UCSD-AML1 (cell line): ENCODE measurements at regions not wholly inside any gene's neighbourhood (a gene's known extent, or its start where the extent isn't known, plus 50 kb on each side); places are given as distances from the start of the nearest gene placed in this dataset.
"Not testable (repeated sequence)": the region's sequence is repeated elsewhere in the genome, so short reads cannot be mapped to it uniquely, and the experiment has no call there.

Experiments used
- DNase-seq: peaks from one replicate; lab custom pipeline; 2025; ENCODE audit not compliant: unreplicated experiment; lab: John Stamatoyannopoulos, UW

DNA sequence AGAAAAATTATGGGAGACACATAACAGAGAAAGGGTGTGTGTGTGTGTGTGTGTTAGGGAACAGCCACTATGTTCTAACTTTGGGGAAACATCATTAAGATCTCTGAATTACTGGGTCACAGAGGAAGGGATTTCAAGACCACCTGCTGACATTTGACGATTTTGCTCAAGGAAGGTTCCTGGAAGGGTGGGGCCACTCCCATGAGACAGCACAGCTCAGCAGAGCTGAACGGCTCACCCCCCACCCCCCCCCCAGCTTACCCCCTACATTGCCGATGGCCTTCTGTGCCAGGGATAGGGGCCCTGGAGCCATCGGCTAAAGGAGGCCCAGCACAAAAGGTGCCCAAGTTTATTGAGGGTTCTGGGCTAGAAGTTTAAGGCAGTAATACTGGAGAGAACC lies 122.4 kb downstream of the NPIPB11 start:
- not testable (repeated sequence) for DNase-seq

DNA sequence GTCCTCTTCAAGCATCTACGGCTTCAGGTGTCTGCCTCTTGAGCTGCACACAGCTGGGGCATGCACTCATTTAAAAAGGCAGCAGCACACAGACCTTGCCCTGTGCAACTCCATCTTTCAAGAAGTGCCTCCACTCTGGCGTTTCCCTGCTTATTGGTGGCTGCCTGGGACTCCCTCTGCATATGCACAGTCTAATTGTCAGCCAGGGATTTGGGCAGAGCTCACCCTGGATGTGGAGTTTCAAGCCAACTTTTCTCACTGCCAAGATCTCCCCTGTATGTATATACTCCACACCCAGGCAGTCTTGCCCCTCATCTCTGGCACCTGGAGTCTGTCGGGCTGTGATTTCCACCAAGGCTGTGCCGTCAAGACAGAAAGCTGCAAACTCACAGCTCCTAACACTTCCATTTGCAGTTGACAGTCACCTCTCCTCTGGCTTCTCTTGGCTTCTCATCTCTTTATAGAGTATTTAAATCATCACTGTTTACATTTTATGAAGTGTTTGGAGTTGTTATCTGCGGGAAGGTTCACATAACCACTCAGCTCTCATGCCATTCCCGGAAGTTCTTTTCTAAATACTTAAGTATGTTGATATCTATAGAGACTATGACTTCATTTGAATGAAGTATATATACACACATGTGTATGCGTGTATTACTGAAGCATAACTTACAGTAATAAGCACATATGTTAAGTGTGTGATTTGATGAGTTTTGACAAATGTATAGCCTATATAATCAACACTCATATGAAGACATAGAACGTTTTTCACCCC lies 128.2 kb downstream of the NPIPB11 start:
- not testable (repeated sequence) for DNase-seq

DNA sequence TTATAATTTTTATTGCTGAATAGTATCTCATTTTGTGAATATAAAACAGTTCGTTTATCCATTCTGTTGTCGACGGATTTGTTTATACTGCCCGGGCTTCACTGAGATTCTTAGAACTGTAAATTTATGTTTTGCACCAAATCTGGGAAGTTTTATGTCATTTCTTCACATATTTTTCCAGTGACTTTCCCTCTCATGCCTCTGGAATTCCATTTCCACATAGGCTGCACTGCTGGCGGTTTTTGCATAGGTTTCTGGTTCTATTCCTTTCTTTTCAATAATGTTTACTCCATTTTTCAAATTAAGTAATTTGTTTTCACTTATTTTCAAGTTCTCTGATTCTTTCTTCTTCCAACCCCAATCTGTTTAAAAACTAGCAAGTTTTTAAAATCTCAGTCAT lies 130.1 kb downstream of the NPIPB11 start:
- not testable (repeated sequence) for DNase-seq

DNA sequence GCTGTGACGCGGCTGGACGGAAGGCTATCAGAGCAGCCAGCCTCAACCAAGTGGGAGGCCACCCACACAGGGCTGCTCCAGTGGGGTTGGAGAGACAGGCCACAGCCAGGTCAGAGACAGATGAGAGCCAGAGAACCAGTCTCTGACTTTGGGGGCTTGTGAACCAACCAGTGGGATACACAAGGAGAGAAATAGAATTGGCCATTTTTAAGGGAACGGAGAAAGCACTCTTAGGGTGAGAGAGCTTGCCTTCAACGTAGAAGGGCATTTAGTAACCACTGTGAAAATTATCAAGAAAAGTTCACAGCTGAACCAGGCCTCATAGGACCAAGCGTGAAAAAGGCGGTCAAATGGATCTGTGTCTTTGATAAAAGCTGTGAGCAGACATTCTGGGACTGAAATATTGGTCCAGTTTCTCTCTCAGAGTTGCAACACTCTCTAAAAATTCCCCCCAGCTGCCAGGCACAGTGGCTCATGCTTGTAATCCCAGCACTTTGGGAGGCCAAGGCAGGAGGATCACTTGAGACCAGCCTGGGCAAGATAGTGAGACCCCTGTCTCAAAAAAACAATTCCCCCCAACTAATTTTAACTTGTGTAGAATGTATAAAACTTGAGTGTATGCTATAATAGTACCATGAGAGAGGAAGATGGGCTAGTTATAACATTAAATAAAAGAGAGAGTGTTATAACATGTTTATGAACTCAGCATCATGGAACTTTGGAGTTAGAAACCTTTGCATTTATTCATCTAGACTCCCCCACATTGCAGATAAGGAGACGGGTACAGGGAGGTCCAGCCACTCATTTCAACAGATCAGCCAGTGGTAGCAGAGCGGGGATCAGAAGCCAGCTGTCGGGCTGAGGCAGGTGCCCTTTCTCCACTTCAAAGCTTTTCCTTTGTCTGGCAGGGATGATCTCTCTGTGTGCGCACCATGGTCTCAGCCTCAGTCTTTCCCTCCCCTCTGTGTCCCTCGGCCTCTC lies 132.2 kb downstream of the NPIPB11 start:
- DNase-seq, result not testable (repeated sequence)

DNA sequence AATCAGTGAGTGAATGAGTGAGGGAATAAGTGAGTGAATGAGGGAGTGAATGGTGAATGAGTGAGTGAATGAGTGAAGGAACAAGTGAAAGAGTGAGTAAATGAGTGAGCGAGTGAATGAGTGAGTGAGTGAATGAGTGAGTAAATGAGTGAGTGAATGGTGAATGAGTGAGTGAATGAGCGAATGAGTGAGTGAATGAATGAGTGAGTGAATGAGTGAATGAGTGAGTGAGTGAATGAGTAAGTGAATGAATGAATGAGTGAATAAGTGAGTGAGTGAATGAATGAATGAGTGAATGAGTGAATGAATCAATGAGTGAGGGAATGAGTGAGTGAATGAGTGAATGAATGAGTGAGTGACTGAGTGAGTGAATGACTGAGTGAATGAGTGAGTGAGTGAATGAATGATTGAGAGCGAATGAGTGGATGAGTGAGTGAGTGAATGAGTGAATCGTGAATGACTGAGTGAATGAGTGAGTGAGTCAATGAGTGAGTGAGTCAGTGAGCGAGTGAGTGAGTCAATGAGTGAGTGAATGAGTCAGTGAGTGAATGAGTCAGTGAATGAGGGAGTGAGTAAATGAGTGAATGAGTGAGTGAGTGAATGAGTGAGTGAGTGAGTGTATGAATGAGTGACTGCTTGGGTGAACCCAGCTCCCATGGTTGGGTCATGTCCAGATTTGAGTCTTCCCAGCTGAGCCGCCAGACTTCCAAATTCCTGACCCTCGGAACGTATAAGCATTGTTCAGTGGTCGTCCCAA lies 133.0 kb downstream of the NPIPB11 start:
- not testable (repeated sequence) for DNase-seq

DNA sequence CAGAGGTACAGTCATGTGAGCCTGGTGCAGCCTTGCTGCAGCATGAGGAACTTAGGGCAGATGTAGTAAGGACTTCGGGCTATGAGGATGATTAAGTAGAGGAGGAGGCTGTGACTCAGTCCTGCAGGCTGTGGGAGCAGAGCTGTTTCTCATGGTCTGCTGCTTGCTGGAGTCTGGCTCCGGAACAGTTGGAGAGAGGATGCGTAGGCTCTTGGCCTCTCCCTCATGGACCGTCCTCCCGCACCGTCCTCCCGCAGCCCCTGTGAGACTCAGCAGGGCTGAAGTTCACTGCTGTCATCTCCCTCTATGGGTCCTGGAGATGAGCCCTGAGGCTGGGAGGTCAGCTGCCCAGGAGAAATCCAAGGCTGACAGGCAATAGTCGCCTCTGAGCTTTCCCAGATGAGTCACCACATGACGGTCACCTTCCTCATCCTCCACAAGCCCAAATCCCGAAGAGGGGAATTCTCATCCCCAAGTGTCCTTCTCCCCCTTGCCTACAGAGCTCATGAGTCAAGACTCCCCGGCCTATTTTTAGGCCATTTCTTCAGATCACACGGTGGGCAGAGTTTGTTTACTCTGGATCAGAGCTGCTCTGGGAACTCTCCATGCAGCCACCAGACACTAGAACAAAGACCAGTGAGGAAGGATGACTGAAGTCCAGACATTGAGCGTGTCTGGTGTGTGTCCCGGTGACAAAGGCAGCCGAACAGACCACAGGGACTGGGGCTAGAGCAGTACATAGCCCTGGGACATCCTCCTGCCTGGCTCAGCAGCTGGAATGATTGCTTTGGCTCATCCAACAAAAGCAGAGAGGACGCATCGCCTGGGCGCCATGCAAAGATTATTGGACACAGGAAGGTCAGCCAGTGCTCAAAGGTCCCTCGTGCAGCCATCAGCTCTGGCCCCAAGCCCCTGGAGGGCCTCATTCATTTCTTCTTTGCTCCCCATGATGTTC lies 134.5 kb downstream of the NPIPB11 start:
- DNase-seq, result not testable (repeated sequence)

DNA sequence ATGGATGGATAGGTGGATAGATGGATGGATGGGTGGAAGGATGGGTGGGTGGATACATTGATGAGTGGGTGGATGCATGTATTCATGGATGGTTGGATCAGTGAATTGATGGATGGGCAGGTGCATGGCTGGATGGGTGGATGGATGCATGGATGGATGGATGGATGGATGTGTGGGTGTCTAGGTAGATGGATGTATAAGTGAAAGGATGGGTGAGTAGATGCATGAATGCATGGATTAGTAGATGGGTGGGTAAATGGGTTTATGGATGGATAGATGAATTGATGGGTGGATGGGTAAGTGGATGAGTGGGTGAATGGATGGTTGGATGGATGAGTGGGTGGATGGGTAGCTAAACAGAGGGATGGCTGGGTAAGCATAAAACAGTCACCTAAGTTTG lies 135.6 kb downstream of the NPIPB11 start:
- DNase-seq, result not testable (repeated sequence)

DNA sequence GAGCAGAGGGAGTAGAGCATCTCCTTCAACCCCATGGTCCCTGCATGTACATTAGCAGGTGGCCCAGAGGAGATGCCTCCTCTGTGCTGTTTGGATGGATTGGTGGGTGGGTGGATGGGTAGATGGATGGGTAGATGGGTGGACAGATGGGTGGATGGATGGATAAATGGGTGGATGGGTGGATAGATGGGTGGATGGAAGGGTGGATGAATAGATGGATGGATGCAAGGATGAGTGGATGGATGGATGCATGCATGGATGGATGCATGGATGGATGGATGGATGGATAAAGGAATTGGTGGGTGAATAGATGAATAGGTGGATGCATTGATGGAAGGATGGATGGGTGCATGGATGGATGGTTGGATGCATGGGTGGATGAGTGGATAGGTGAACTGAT lies 136.5 kb downstream of the NPIPB11 start:
- not testable (repeated sequence) for DNase-seq

DNA sequence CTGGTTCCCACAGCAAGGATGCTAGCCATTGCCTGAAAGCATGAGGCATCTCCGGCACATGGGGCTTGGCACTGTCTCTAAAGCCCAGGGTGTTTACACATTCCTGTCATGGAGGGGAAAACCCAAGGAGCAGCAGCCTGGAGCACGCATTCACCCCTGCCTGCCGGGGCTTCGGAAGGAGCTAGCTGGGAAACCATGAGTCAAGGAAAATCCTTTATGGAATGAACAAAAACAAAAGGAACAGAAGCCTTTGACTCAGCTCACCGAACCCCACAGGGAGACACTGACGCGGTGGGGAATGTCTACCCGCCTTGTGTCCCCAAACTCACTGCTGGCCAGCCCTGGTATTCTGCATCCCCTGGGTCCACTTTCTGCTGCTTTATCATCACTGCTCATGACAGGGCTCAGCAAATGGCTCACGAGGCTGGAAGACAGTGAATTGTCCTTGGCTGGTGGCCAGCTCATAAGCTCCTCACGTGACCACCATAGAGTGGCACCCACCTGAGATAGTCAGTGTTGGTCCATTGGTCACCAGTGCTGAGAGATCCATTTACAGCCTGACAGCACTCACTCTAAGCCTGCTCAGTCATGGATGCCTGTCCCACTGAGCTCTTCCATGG lies 137.2 kb downstream of the NPIPB11 start:
- DNase-seq, result not testable (repeated sequence)

DNA sequence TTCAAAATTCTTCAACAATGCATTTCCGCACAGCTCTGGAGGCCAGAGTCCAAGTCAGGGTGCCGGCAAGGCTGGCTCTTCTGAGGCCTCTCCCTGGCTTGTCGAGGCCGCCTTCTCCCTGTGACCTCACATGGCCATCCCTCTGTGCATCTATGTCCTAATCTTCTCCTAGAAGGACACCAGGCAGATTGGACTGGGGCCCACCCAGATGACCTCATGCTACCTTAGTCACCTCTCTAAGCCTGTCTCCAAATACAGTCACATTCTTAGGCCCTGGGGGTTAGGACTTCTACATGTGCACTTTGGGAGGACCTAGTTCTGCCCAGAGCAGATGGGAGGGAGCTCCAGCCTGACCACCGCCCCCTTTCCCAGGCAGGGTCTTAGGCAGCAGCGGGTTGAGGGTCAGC lies 137.7 kb downstream of the NPIPB11 start:
- not testable (repeated sequence) for DNase-seq

DNA sequence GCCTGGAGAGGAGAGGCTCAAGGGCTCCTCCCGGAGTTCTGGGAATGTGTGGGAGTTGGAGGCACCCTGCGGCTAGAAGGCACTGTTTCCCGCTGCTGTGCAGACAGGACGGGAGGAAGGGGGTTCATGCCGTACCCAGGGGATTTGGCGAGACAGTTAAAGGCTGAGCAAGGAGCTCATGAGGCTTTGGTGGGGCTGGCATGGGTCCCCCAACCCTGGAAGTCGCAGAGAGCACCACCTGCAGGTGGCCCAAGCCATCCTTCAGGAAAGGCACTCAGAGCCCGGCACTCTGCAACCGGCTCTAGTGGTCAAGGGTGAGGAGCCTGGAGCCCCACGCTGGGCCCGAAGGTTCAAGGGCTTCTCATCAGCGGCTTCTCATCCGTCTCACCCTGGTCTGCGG lies 138.2 kb downstream of the NPIPB11 start:
- not testable (repeated sequence) for DNase-seq

DNA sequence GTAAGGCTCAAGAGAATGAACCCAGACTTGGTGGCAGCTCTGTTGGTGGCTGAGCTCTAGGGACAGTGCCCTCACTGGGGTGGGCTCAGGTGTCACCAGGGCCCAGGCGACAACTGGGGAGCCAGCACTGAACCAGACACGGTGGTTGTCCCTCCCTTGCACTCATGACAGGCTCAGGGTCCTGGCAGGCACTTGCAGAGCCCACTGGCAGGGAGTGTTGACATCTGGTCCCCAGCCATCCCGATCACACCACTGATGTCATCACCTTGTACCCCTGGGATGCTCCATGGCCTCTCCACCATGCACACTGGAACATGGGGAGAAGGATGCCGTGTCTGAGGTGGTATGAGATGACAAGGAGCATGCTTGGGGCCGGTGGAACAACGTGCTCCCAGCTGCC lies 138.6 kb downstream of the NPIPB11 start:
- DNase-seq, result not testable (repeated sequence)

DNA sequence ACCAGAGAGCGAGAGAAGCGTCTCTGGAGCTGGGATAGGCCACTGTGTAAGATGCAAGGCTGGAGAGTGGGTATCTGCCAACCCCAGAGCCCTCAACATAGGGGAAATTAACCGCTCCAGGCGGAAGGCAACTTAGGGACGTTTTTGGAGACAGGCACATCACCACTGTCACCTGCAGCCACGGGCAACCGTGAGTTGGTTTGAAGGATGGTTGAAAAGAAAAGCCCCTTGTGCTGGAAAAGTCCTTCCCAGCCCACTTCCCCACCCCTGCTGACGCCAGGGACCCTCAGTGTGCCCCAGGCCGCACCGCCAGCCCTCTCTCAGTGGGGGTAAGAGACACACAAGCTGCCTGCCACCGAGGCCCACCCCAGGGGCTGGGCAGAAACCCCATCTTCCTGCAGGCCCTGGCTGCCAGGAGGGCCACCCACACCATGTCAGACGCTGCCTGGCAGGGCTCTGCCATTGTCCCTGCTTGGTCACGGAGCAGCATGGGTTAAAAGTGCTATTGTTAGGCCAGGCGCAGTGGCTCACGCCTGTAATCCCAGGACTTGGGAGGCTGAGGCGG lies 139.4 kb downstream of the NPIPB11 start:
- DNase-seq, result not testable (repeated sequence)

DNA sequence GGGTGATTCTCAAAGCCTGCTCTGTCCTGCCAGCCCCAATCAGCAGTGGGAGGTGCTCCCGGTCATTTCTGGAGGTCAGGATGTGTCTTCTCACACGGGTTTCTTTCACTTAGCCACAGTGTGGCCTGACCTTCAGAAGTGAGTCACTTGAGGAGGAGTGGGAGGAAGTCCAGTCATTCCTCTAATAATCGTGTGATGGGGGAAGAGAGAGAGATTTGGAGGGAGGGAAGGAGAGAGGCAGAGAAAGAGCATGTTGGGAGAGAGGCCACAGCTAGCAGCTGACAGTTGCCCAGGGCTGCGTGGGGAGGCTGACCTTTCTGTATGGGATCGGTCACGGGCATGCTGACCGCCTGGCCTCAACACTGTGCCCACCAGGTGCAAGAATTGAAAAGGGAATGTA lies 139.9 kb downstream of the NPIPB11 start:
- not testable (repeated sequence) for DNase-seq

DNA sequence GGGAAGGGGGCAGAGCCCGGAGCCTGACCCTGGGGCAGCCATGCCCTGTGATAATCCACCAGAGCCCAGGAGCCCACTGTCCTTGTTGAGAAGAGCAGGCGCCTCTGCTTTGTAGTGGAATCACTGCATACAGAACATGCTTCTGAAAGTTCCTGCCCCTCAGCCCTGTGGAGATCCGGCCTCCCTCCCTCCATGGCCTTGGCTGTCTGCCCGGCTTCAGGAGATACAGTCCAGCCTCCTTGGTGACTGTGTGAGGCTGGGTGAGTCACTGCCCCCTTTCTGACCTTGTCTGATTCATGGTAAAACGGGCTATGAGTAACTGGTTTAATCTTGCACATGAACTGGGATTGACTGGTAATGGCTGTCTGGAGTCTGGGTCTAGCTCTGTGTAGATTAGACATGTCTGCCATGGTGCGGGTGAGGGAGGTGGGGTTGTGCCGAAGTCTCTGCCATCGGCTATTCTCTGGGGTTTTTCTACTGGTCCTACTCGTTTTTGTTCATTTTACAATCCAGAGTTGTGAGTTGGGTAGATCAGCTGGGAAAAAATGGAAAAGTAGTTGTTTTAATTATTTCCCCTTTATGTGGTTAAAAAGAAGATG lies 141.2 kb downstream of the NPIPB11 start:
- DNase-seq, result peak; percentile 79

DNA sequence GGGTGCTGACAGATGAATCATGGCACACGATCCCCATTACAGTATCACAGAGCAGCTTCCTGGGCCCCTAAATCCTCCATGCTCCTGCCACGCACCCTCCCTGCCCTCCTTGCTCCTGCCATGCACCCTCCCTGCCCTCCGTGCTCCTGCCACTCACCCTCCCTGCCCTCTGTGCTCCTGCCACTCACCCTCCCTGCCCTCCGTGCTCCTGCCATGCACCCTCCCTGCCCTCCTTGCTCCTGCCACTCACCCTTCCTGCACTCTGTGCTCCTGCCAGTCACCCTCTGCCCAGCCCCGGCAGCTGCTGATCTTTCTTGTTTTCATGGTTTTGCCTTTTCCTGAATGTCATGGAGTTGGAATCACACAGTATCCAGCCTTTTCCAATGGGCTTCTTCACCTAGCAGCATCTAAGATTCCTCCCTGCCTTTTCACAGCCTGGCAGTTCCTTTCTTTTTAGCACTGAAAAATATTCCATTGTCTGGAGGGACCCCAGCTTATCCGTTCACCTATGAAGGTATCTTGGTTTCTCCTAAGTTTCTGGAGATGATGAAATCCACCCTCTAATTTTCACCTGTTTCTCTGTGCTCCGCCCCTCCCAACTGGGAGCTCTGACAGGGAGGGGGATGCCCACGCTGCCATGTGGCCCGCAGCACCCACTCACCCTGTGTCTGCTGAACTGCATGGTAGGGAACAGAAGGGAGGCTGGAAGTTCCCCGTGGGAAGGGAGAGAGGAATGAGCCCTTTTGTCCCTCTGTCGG lies 142.3 kb downstream of the NPIPB11 start:
- DNase-seq, result not testable (repeated sequence)

DNA sequence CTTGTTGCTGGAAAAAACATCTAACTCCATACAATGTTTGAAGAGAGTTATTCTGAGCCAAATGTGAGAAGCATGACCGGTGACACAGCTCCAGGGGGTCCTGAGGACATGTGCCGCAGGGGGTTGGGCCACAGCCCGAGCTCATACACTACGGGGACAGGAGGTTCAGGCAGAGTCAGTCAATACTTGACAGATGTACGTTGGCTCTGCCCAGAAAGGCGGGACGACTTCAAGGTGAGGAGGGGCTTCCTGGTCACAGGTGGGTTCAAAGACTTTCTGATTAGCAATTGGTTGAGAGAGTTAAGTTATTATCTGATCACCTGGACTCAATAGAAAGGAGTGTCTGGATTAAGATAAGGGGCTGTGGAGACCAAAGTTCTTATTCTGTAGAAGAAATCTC lies 143.8 kb downstream of the NPIPB11 start:
- not testable (repeated sequence) for DNase-seq
